ENCODE measurements at regions not wholly inside any gene's neighbourhood (a gene's known extent, or its start where the extent isn't known, plus 50 kb on each side); places are given as distances from the start of the nearest gene placed in this dataset.

DNA sequence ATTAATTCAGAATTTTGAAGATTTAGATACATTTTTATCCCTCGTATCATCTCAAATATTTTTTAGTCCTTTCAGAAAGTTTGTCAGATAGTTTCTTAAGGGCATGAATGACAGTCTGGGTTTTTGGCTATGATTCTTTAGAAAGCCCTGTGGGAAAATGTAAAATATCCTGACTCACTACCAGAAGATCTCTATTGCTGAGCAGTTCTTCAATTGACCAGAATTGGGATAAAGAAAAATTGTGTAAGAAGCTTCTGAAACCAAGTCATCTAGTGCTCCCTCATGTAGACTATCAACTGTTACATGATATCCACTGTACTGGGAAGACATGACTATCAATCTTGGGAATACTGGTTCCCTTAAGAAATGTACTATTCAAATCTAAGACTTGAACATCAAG is 608.3 kb upstream of the CHRM3 start:
- Histone ChIP-seq H3K4me1 (ENCODE audit: insufficient read depth, low read length, poor library complexity, severe bottlenecking) (no peaks in the 10 kb centered on the region), H3K4me3 (ENCODE audit: low read depth, low read length, poor library complexity, severe bottlenecking) (no peak overlapping the region), H4K20me1 (ENCODE audit: insufficient read depth, low read length) (no peaks in the 10 kb centered on the region), H3K79me2 (ENCODE audit: insufficient read depth, low read depth, low read length) (no peaks in the 10 kb centered on the region), H3K27ac (ENCODE audit: low read depth, low read length, poor library complexity, severe bottlenecking) (no peak overlapping the region), H3K9me3 (ENCODE audit: low read length) (no peaks in the 10 kb centered on the region), H3K36me3 (ENCODE audit: insufficient read depth, low read length) (no peaks in the 10 kb centered on the region), H3K9me2 (ENCODE audit: insufficient read depth, low read length) (no peaks in the 10 kb centered on the region), H3K4me2 (ENCODE audit: low read length) (no peak overlapping the region), H2AFZ (ENCODE audit: low read length) (no peak overlapping the region)
- ChIA-PET CTCF (ENCODE audit: unreplicated experiment) (no interaction called here), POLR2A (interaction anchor here (0.7 kb wide), 1 partner anchor 88 kb away, joined by 3 read pairs; no protein-coding TSS in a partner anchor)
- intact Hi-C loops (cut with micrococcal nuclease; ENCODE audit: unreplicated experiment), result no loop called here
- no peak for DNase-seq (ENCODE audit: low spot score)
- BruUV-seq (replicated peaks), result no TSS peak
- TF ChIP-seq EZH2phosphoT487 (IDR thresholded peaks at IDR 0.05; ENCODE audit: borderline replicate concordance, low read depth, low read length) (no peak), CTCF (conservative IDR thresholded peaks at IDR 0.05; ENCODE audit: low read length) (no peak)

DNA sequence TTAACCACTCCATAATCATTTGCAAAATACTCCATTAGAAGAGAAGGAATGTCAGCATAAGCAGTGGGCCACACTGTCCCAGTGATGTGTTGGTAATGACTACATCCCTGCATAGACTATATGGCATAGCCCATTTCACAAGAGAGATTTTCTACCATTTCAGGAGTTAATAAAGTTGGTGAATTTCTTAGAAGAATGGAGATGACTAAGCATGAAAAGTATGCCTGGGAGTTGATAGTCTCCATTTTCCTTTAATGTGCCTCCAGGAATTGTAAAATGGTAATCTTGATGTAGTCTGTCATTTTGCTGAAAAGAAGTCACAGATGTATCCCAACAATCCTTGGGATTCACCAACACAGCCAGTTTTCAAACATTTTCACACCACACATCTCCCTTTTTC is 608.8 kb upstream of the CHRM3 start:
- ChIA-PET POLR2A (no interaction called here), CTCF (ENCODE audit: unreplicated experiment) (no interaction called here)
- intact Hi-C loops (cut with micrococcal nuclease; ENCODE audit: unreplicated experiment), result no loop called here
- Histone ChIP-seq H3K4me2 (ENCODE audit: low read length) (no peak overlapping the region), H3K79me2 (ENCODE audit: insufficient read depth, low read depth, low read length) (no peaks in the 10 kb centered on the region), H4K20me1 (ENCODE audit: insufficient read depth, low read length) (no peaks in the 10 kb centered on the region), H3K9me3 (ENCODE audit: low read length) (no peaks in the 10 kb centered on the region), H3K36me3 (ENCODE audit: insufficient read depth, low read length) (no peaks in the 10 kb centered on the region), H3K4me1 (ENCODE audit: insufficient read depth, low read length, poor library complexity, severe bottlenecking) (no peaks in the 10 kb centered on the region), H3K27ac (ENCODE audit: low read depth, low read length, poor library complexity, severe bottlenecking) (no peak overlapping the region), H3K4me3 (ENCODE audit: low read depth, low read length, poor library complexity, severe bottlenecking) (no peak overlapping the region), H2AFZ (ENCODE audit: low read length) (no peak overlapping the region), H3K9me2 (ENCODE audit: insufficient read depth, low read length) (no peaks in the 10 kb centered on the region)
- no peak for DNase-seq (ENCODE audit: low spot score)
- TF ChIP-seq EZH2phosphoT487 (IDR thresholded peaks at IDR 0.05; ENCODE audit: borderline replicate concordance, low read depth, low read length) (no peak), CTCF (conservative IDR thresholded peaks at IDR 0.05; ENCODE audit: low read length) (no peak)
- BruUV-seq (replicated peaks), result no TSS peak

GRCh38 chr1:238776126-238776525 is 610.2 kb upstream of the CHRM3 start:
- POLR2A ChIA-PET, result no interaction called here
- no peak for TF ChIP-seq CTCF (conservative IDR thresholded peaks at IDR 0.05; ENCODE audit: low read length)
- no peak for TF ChIP-seq EZH2phosphoT487 (IDR thresholded peaks at IDR 0.05; ENCODE audit: borderline replicate concordance, low read depth, low read length)

More at GRCh38 chr1:238776126-238776525, 610.2 kb upstream of the CHRM3 start:
- Histone ChIP-seq H3K4me3 (ENCODE audit: low read depth, low read length, poor library complexity, severe bottlenecking) (no peak overlapping the region), H3K9me3 (ENCODE audit: low read length) (no peaks in the 10 kb centered on the region), H3K36me3 (ENCODE audit: insufficient read depth, low read length) (no peaks in the 10 kb centered on the region), H3K27ac (ENCODE audit: low read depth, low read length, poor library complexity, severe bottlenecking) (no peak overlapping the region), H3K4me1 (ENCODE audit: insufficient read depth, low read length, poor library complexity, severe bottlenecking) (no peaks in the 10 kb centered on the region), H2AFZ (ENCODE audit: low read length) (no peak overlapping the region), H3K4me2 (ENCODE audit: low read length) (no peak overlapping the region), H4K20me1 (ENCODE audit: insufficient read depth, low read length) (no peaks in the 10 kb centered on the region), H3K79me2 (ENCODE audit: insufficient read depth, low read depth, low read length) (no peaks in the 10 kb centered on the region), H3K9me2 (ENCODE audit: insufficient read depth, low read length) (no peaks in the 10 kb centered on the region)
- intact Hi-C loops (cut with micrococcal nuclease; ENCODE audit: unreplicated experiment), result no loop called here
- no TSS peak for BruUV-seq (replicated peaks)
- DNase-seq (ENCODE audit: low spot score), result no peak
- CTCF ChIA-PET (ENCODE audit: unreplicated experiment), result no interaction called here

Data from OCI-LY7 (cell line).